ENCODE measurements at regions not wholly inside any gene's neighbourhood (a gene's known extent, or its start where the extent isn't known, plus 50 kb on each side); places are given as distances from the start of the nearest gene placed in this dataset.
A peak's percentile ranks its signal among the peaks of the same experiment; 100 is the strongest.

GRCh38 chr6:95185874-95186273 lies 391.5 kb upstream of the MANEA start:
- DNase-seq (ENCODE audit: low read depth), result no peak
- no peak overlapping the region for H3K4me3 ChIP-seq (ENCODE audit: low read depth, low read length)
- no peak for TF ChIP-seq MAX (IDR thresholded peaks at IDR 0.05; ENCODE audit: low read depth, low read length)
- TF ChIP-seq, protein P1, sequence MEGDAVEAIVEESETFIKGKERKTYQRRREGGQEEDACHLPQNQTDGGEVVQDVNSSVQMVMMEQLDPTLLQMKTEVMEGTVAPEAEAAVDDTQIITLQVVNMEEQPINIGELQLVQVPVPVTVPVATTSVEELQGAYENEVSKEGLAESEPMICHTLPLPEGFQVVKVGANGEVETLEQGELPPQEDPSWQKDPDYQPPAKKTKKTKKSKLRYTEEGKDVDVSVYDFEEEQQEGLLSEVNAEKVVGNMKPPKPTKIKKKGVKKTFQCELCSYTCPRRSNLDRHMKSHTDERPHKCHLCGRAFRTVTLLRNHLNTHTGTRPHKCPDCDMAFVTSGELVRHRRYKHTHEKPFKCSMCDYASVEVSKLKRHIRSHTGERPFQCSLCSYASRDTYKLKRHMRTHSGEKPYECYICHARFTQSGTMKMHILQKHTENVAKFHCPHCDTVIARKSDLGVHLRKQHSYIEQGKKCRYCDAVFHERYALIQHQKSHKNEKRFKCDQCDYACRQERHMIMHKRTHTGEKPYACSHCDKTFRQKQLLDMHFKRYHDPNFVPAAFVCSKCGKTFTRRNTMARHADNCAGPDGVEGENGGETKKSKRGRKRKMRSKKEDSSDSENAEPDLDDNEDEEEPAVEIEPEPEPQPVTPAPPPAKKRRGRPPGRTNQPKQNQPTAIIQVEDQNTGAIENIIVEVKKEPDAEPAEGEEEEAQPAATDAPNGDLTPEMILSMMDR (IDR thresholded peaks at IDR 0.05; ENCODE audit: low read depth, low read length), result no peak
- no peak for TF ChIP-seq POLR2A (IDR thresholded peaks at IDR 0.05; ENCODE audit: extremely low read depth, insufficient read length)
- no peak for TF ChIP-seq MYC (IDR thresholded peaks at IDR 0.05; ENCODE audit: low read depth, low read length)

DNA sequence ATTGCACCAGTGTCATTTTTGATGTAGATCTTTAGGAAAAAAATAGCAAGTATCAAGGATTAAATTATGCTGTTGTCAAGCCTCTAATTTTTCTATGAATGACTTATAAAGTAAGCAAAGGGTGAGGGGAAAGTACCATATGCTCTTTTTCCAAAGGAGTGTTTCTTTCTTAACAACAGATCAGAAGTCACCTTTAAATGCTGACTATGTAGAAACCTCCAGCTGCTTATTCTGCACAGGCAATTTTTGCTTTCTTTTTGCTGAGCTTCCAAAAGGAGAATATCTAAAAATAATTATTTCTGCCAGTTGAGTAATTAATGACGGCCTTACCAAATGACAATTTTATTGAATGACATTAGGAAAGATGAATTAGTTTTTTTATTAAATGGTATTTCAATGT lies 390.6 kb upstream of the MANEA start:
- H3K4me3 ChIP-seq (ENCODE audit: low read depth, low read length), result no peak overlapping the region
- DNase-seq (ENCODE audit: low read depth), result no peak
- TF ChIP-seq, protein P1 (IDR thresholded peaks at IDR 0.05; ENCODE audit: low read depth, low read length), result no peak
- no peak for TF ChIP-seq POLR2A (IDR thresholded peaks at IDR 0.05; ENCODE audit: extremely low read depth, insufficient read length)
- no peak for TF ChIP-seq MAX (IDR thresholded peaks at IDR 0.05; ENCODE audit: low read depth, low read length)
- no peak for TF ChIP-seq MYC (IDR thresholded peaks at IDR 0.05; ENCODE audit: low read depth, low read length)

GRCh38 chr6:95197590-95197989 lies 379.7 kb upstream of the MANEA start:
- no peak for DNase-seq (ENCODE audit: low read depth)
- no peak overlapping the region for H3K4me3 ChIP-seq (ENCODE audit: low read depth, low read length)
- TF ChIP-seq MYC (IDR thresholded peaks at IDR 0.05; ENCODE audit: low read depth, low read length) (no peak), POLR2A (IDR thresholded peaks at IDR 0.05; ENCODE audit: extremely low read depth, insufficient read length) (no peak), MAX (IDR thresholded peaks at IDR 0.05; ENCODE audit: low read depth, low read length) (no peak)
- TF ChIP-seq, protein P1 (IDR thresholded peaks at IDR 0.05; ENCODE audit: low read depth, low read length), result no peak

- TF ChIP-seq, protein P1 (IDR thresholded peaks at IDR 0.05; ENCODE audit: low read depth, low read length), result peak; percentile 74
- no peak for TF ChIP-seq MAX (IDR thresholded peaks at IDR 0.05; ENCODE audit: low read depth, low read length)
- TF ChIP-seq POLR2A (IDR thresholded peaks at IDR 0.05; ENCODE audit: extremely low read depth, insufficient read length), result no peak
- no peak overlapping the region for H3K4me3 ChIP-seq (ENCODE audit: low read depth, low read length)
- peak; percentile 45 for DNase-seq (ENCODE audit: low read depth)
Measured at GRCh38 chr6:95203153-95203754, 374.1 kb upstream of the MANEA start.

DNA sequence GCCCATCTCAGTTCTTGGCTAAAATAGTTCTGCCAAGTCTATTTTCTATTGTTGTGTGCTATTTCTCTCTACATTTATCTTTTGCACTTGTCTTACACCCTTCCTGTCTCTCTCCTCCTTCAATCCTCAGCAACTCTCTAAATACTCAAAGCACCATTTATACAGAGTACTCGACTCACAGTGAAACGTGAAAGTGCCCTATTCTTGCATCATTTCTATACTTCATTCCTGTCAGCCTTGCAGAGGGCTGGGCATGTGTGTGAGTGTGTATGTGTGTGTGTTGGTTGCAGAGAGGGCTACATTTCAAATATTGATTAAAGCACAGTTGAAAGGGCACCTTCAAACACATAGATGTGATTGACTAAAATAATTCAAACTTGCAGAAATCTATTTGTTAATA lies 373.2 kb upstream of the MANEA start:
- TF ChIP-seq MYC (IDR thresholded peaks at IDR 0.05; ENCODE audit: low read depth, low read length), result no peak
- TF ChIP-seq, protein P1 (IDR thresholded peaks at IDR 0.05; ENCODE audit: low read depth, low read length), result no peak
- TF ChIP-seq MAX (IDR thresholded peaks at IDR 0.05; ENCODE audit: low read depth, low read length), result no peak
- TF ChIP-seq POLR2A (IDR thresholded peaks at IDR 0.05; ENCODE audit: extremely low read depth, insufficient read length), result no peak
- H3K4me3 ChIP-seq (ENCODE audit: low read depth, low read length), result no peak overlapping the region
- DNase-seq (ENCODE audit: low read depth), result no peak

All from NB4 (cell line).